ENCODE measurements at regions not wholly inside any gene's neighbourhood (a gene's known extent, or its start where the extent isn't known, plus 50 kb on each side); places are given as distances from the start of the nearest gene placed in this dataset.
"Not testable (repeated sequence)": the region's sequence is repeated elsewhere in the genome, so short reads cannot be mapped to it uniquely, and the experiment has no call there.

DNA sequence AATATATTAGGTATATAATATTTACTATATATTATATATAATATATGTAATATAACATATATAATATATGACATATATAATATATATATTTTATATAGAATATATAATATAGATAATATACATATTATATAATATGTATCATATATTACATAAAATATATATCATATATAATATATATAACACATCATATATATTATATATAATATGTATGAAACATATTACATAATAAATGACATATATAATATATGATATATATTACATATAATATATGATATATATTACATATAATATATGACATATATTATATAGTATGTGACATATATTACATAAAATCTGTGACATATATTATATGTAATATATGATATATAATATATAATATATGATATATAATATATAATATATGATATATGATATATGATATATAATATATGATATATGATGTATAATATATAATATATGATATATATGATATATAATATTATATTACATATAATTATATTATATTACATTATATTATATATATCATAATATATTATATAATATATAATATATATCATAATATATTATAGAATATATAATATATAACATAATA lies 119.5 kb upstream of the RIMBP3 start:
- TF ChIP-seq CTCF (conservative IDR thresholded peaks at IDR 0.05; ENCODE audit: low read depth, low read length), result no peak
- DNase-seq (ENCODE audit: low read depth), result no peak
- no peak overlapping the region for H3K4me3 ChIP-seq (ENCODE audit: low read depth, low read length)

DNA sequence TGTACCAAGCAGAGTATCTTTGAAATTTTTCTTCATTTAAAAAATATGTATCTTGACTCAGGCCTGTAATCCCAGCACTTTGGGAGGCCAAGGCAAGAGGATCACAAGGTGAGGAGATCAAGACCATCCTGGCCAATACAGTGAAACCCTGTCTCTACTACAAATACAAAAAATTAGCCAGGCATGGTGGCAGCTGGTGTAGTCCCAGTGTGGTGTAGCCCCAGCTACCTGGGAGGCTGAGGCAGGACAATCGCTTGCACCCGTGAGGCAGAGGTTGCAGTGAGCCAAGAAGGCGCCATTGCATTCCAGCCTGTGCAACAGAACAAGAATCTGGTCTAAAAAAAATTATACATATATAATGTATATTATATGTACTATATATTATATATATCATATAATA lies 118.7 kb upstream of the RIMBP3 start:
- DNase-seq (ENCODE audit: low read depth), result peak; percentile 76

More for the DNA sequence above, 118.7 kb upstream of the RIMBP3 start:
- H3K4me3 ChIP-seq (ENCODE audit: low read depth, low read length), result not testable (repeated sequence)
